Astrocyte (in vitro differentiated cells and primary cell): ENCODE measurements at regions not wholly inside any gene's neighbourhood (a gene's known extent, or its start where the extent isn't known, plus 50 kb on each side); places are given as distances from the start of the nearest gene placed in this dataset.

Experiments
- DNase-seq: peaks from one replicate; pipeline ENCODE4 v3.0.0-alpha.2; 2010; ENCODE audit warnings: low read depth
- FAIRE-seq: peaks from 2 replicates; lab custom pipeline; 2011; peaks lifted over from hg19 to GRCh38; lab: Jason Lieb, UNC
- H2AFZ ChIP-seq: 2 replicates; pipeline ENCODE4 v1.6.0; 2012; ENCODE audit warnings: low read depth, low read length, inconsistent platforms
- H3K27ac ChIP-seq: 2 replicates; pipeline ENCODE4 v1.5.1; 2011; ENCODE audit warnings: low read depth, low read length, inconsistent platforms
- H3K27me3 ChIP-seq: 2 replicates; pipeline ENCODE4 v1.6.0; 2011; ENCODE audit warnings: low read length, inconsistent platforms; ENCODE audit not compliant: insufficient read depth
- H3K36me3 ChIP-seq: 2 replicates; pipeline ENCODE4 v1.5.1; 2011; ENCODE audit warnings: low read length, inconsistent platforms; ENCODE audit not compliant: insufficient read depth
- H3K4me1 ChIP-seq: 2 replicates; pipeline ENCODE4 v1.5.1; 2011; ENCODE audit warnings: low read length, inconsistent platforms; ENCODE audit not compliant: insufficient read depth
- H3K4me2 ChIP-seq: 2 replicates; pipeline ENCODE4 v1.6.0; 2012; ENCODE audit warnings: low read length, inconsistent platforms
- H3K4me3 ChIP-seq: 2 replicates; pipeline ENCODE4 v1.5.1; 2011; ENCODE audit warnings: low read depth, mild to moderate bottlenecking, low read length, inconsistent platforms; ENCODE audit not compliant: insufficient read depth
- H3K79me2 ChIP-seq: 2 replicates; pipeline ENCODE4 v1.6.0; 2012; ENCODE audit warnings: mild to moderate bottlenecking, low read length, inconsistent platforms; ENCODE audit not compliant: insufficient read depth
- H3K9ac ChIP-seq: 2 replicates; pipeline ENCODE4 v1.6.0; 2012; ENCODE audit warnings: mild to moderate bottlenecking, low read length, inconsistent platforms
- H3K9me3 ChIP-seq: 2 replicates; pipeline ENCODE4 v1.5.1; 2012; ENCODE audit warnings: low read depth, mild to moderate bottlenecking, low read length, inconsistent platforms; ENCODE audit not compliant: insufficient read depth
- H4K20me1 ChIP-seq: 2 replicates; pipeline ENCODE4 v1.6.0; 2012; ENCODE audit warnings: low read length, inconsistent platforms; ENCODE audit not compliant: insufficient read depth
- H3K27ac Mint-ChIP-seq: one replicate; pipeline ENCODE4 v1.8.0; 2021; ENCODE audit warnings: mild to moderate bottlenecking, mixed read lengths; ENCODE audit not compliant: unreplicated experiment
- H3K27me3 Mint-ChIP-seq: one replicate; pipeline ENCODE4 v1.8.0; 2021; ENCODE audit warnings: low read depth, mixed read lengths; ENCODE audit not compliant: unreplicated experiment
- H3K36me3 Mint-ChIP-seq: one replicate; pipeline ENCODE4 v1.8.0; 2021; ENCODE audit warnings: low read depth, mixed read lengths; ENCODE audit not compliant: unreplicated experiment
- H3K4me1 Mint-ChIP-seq: one replicate; pipeline ENCODE4 v1.8.0; 2021; ENCODE audit warnings: low read depth, mixed read lengths; ENCODE audit not compliant: unreplicated experiment
- H3K4me3 Mint-ChIP-seq: one replicate; pipeline ENCODE4 v1.8.0; 2021; ENCODE audit warnings: mild to moderate bottlenecking, moderate library complexity, mixed read lengths; ENCODE audit not compliant: unreplicated experiment
- H3K9me3 Mint-ChIP-seq: one replicate; pipeline ENCODE4 v1.8.0; 2021; ENCODE audit warnings: mild to moderate bottlenecking, mixed read lengths; ENCODE audit not compliant: unreplicated experiment
- CTCF ChIP-seq: IDR thresholded peaks from 2 replicates; pipeline ENCODE4 v1.5.1; 2011; ENCODE audit warnings: low read depth, mild to moderate bottlenecking, inconsistent platforms, low read length, moderate library complexity; ENCODE audit not compliant: insufficient read depth
- EZH2 ChIP-seq: IDR thresholded peaks from 2 replicates; pipeline ENCODE4 v1.6.1; 2012; ENCODE audit warnings: mild to moderate bottlenecking, low read length, inconsistent platforms; ENCODE audit not compliant: insufficient read depth

GRCh38 chr14:75363130-75363529 is 64.7 kb upstream of the JDP2 start:
- Histone ChIP-seq H3K27ac (no peak overlapping the region), H3K79me2 (no peaks in the 10 kb centered on the region), H2AFZ (no peak overlapping the region), H3K4me3 (no peak overlapping the region), H3K36me3 (no peaks in the 10 kb centered on the region), H4K20me1 (no peaks in the 10 kb centered on the region), H3K9ac (no peak overlapping the region), H3K4me2 (no peak overlapping the region), H3K9me3 (no peaks in the 10 kb centered on the region), H3K4me1 (no peaks in the 10 kb centered on the region), H3K27me3 (peaks cover 22% of the 10 kb centered on the region)
- H3K27ac Mint-ChIP-seq: no peak overlapping the region
- no peak overlapping the region for H3K4me3 Mint-ChIP-seq
- no peaks in the 10 kb centered on the region for H3K9me3 Mint-ChIP-seq
- FAIRE-seq (no peak), DNase-seq (no peak)
- no peak for TF ChIP-seq EZH2
- no peak for TF ChIP-seq CTCF
- no peaks in the 10 kb centered on the region for H3K36me3 Mint-ChIP-seq
- no peaks in the 10 kb centered on the region for H3K4me1 Mint-ChIP-seq
- peaks cover 17% of the 10 kb centered on the region for H3K27me3 Mint-ChIP-seq

GRCh38 chr14:75363570-75364227 is 64.1 kb upstream of the JDP2 start:
- Histone ChIP-seq H3K4me1 (no peaks in the 10 kb centered on the region), H4K20me1 (no peaks in the 10 kb centered on the region), H2AFZ (no peak overlapping the region), H3K4me3 (no peak overlapping the region), H3K36me3 (no peaks in the 10 kb centered on the region), H3K9ac (no peak overlapping the region), H3K4me2 (no peak overlapping the region), H3K9me3 (no peaks in the 10 kb centered on the region), H3K79me2 (no peaks in the 10 kb centered on the region), H3K27me3 (peaks cover 22% of the 10 kb centered on the region), H3K27ac (no peak overlapping the region)
- Mint-ChIP-seq H3K9me3 (peaks cover 2% of the 10 kb centered on the region), H3K27me3 (peaks cover 17% of the 10 kb centered on the region), H3K36me3 (no peaks in the 10 kb centered on the region), H3K4me1 (no peaks in the 10 kb centered on the region), H3K4me3 (no peak overlapping the region), H3K27ac (no peak overlapping the region)
- no peak for FAIRE-seq
- no peak for DNase-seq
- TF ChIP-seq EZH2: no peak
- TF ChIP-seq CTCF: no peak

- no peaks in the 10 kb centered on the region for H3K36me3 ChIP-seq
- no peak overlapping the region for H3K9ac ChIP-seq
- H3K4me1 Mint-ChIP-seq: no peaks in the 10 kb centered on the region
- peaks cover 6% of the 10 kb centered on the region for H3K9me3 Mint-ChIP-seq
- no peak overlapping the region for H3K27ac Mint-ChIP-seq
- no peak for TF ChIP-seq CTCF
- no peak for TF ChIP-seq EZH2
- no peaks in the 10 kb centered on the region for H3K9me3 ChIP-seq
- no peak overlapping the region for H3K27ac ChIP-seq
- DNase-seq: no peak
- no peak overlapping the region for H2AFZ ChIP-seq
- peaks cover 14% of the 10 kb centered on the region for H3K27me3 Mint-ChIP-seq
- H3K27me3 ChIP-seq: peaks cover 21% of the 10 kb centered on the region
- H3K79me2 ChIP-seq: no peaks in the 10 kb centered on the region
- no peaks in the 10 kb centered on the region for H4K20me1 ChIP-seq
- H3K4me3 Mint-ChIP-seq: no peak overlapping the region
- no peaks in the 10 kb centered on the region for H3K36me3 Mint-ChIP-seq
- no peaks in the 10 kb centered on the region for H3K4me1 ChIP-seq
- H3K4me2 ChIP-seq: no peak overlapping the region
- H3K4me3 ChIP-seq: no peak overlapping the region
- no peak for FAIRE-seq
Observed at GRCh38 chr14:75365116-75365515, 62.7 kb upstream of the JDP2 start.
